Amygdala (tissue), 56 donors: ENCODE measurements at regions not wholly inside any gene's neighbourhood (a gene's known extent, or its start where the extent isn't known, plus 50 kb on each side); places are given as distances from the start of the nearest gene placed in this dataset.
"Not testable (repeated sequence)": the region's sequence is repeated elsewhere in the genome, so short reads cannot be mapped to it uniquely, and the experiment has no call there.

Source experiments
- DNase-seq, 56 donors: peaks; one replicate each; lab custom pipeline; 2025; lab: John Stamatoyannopoulos, UW

DNA sequence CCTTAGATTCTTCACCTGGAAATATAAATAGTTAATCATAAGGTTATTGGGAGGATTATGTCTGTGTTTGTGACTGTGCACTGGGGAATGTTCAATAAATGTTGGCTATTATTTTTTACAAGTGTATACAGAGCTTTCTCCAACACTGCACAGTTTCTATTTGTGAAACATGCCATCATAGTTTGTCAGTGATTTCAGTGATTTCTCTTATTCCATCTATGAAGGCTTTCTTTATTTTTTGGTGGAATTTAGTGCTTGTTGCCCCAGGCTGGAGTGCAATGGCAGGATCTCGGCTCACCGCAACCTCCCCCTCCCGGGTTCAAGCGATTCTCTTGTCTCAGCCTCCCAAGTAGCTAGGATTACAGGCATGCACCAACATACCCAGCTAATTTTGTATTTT, 545.0 kb upstream of the GRM7 start:
- no peak for DNase-seq

DNA sequence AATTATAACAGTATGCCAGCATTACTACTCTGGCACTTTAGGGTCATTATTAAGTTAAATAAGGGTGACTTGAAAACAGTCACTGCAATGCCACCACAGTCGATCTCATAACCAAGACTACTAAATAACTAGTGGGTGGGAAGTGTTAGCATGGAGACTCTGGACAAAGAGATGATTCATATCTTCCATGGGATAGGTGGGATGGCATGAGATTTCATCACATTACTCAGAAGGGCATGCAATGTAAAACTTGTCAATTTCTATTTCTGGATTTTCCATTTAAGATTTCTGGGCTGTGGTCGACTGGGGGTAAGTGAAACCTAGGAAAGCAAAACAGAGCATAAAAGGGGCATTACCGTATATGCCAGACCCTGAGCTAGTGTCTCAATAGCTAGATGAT, 538.9 kb upstream of the GRM7 start:
- DNase-seq = no peak

DNA sequence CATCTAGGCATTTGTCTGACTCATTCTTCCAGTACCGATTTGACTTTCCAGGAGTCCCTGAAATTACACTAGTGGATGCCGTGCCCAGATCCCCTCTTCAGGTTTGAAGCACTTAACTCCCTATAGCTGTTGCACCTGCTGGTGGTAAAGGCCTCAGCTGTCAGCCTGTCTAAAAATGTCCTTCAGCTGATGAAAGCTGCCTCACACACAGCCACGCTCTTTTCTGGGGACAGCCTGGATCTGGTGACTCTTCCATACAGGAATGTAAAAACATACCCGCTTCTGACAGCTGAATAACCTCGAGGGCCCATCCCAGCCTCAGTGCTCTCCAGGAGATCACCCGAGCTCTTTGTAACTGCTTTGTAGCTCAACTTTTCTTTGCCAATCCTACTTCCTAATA, 534.1 kb upstream of the GRM7 start:
- no peak for DNase-seq

DNA sequence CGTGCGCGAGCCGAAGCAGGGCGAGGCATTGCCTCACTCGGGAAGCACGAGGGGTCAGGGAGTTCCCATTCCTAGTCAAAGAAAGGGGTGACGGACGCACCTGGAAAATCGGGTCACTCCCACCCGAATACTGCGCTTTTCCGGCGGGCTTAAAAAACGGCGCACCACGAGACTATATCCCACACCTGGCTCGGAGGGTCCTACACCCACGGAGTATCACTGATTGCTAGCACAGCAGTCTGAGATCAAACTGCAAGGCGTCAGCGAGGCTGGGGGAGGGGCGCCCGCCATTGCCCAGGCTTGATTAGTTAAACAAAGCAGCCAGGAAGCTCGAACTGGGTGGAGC, 520.0 kb upstream of the GRM7 start:
- DNase-seq = not testable (repeated sequence)

DNA sequence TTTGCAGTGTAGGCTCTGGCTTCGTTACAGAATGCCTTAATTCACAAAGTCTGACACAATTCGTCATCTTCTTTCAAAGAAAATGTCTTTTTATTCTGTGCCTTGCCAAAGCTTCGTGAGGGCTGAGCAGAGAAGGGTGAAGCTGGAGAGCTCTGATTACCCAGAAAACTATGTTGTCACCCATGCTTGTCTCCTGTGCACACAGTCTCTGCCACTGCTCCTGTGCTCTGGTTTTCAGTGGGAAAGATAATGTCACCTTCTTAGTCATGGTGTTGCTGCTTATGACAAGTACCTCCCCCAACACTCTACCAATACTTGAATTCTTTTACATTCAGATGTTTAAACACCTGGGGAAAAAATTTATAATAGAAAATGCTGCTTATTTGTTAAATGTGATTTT, 509.2 kb upstream of the GRM7 start:
- no peak for DNase-seq

DNA sequence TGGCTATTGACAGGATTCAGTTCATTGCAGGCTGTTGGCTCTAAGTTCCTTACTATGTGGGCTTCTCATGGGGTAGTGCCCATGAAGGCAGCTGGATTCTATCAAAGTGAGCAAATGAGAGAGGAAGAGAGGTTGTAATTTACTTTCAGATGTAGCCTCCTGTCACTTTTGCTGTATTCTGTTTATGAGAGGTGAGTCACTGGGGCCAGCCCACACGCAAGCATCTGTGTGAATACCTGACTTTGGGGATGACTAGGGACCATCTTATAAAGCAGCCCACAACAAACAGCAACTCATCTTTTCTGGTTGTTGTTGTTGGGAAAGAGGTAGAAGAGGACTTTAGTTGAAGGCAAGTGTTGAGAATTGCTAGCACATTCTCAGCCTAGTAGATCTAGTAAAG, 506.3 kb upstream of the GRM7 start:
- DNase-seq = no peak

DNA sequence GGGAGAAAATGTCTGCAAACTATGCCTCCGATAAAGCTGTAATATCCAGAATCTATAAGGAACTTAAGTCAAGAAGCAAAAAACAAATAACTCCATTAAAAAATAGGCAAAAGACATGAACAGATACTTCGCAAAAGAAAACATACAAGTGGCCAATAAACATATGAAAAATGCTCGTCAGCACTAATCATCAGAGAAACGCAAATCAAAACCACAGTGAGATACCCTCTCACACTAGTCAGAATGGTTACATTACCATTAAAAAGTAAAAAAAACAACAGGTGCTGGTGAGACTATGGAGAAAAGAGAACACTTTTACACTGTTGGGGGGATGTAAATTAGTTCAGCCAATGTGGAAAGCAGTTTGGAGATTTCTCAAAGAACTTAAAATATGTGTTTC, 498.5 kb upstream of the GRM7 start:
- no peak for DNase-seq

DNA sequence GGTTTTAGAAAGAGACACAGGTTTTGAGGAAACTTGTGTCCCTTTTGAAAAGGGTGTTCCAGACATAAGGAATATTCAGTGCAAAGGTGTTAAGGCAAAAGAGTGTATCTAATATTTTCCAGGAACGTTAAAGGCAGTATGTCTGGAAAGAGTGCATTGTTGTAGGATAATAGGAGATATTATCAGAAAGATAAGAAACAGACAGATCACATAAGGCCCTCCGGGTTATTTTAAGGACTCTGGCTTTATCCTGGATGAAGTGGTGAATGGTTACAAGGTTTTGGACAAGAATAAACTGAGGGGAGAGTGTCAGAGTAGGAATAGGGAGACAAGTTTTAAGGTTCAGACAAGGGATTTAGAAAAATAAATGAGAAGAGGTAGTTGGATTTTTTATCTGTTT, 493.7 kb upstream of the GRM7 start:
- DNase-seq = no peak

DNA sequence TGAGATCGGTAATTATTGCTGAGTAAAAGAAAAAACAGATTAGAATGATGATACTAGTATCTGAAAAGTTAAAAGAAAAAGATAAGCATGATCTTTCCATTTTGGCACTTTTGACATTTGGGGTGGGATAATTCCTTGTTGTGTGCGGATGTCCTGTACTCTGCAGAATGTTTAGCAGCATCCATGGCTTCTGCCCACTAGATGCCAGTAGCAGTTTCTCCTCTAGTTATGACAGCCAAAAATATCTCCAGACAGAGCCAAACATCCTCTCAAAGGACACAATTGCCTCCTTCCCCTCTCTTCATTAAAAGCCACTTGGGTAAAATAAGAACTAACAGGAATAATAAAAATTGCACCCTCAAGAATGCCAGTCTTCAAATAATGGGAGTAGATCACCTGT, 468.8 kb upstream of the GRM7 start:
- no peak for DNase-seq

DNA sequence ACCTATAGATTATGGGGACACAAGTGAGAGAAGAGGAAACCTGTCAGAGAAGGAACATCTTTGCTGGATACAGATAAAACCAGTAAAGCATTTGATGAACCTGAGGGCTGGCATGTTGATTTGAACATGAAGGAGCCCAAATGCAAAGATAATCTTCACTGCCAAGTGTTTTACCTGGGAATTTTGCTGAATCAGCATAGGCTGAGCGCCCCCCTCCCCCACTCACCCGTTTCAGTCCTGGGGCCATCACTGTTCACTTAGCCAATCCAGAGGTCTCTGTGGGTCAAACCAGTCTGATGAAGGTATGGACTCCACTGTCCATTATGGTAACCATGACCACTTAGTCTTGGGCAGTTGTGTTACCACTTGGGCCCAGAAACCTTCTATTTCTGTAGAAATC, 466.0 kb upstream of the GRM7 start:
- DNase-seq = no peak

DNA sequence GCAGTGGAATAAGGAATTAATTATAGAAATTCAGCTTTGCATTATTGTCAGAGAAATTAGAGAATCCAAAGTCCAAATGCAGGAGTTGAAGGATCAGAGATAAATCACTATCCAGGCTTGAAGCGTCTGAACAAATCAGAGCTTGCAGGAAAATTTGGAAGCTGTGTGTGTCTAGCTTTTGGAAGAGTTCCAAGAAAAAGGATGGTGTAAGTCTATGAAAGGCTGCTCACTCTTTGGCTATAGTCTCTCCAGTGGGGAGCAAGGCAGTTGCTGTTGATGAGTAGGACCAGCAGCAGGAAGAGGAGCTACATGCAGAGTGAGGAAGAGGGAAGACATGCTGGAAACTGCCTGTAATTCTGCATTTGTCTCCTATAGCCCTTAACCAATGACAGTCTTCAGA, 464.3 kb upstream of the GRM7 start:
- DNase-seq = no peak

DNA sequence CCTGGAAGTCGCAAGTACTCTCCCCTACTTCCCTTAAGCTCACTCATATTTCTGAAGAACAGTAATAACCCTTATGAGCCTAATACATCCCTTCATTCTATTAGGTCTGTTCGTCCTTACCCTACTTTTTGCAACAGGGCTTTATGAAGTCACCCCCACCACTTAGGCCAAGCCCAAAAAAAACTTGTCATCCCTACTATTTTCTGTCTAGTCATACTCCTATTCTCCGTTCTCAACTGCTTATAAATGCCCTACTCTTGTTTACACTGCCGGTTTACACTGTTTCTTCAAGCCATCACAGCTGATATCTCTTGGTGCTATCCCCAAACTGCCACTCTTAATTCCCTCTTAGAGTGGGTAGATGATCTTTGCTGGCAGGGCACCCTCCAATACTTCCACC, 458.2 kb upstream of the GRM7 start:
- not testable (repeated sequence) for DNase-seq

DNA sequence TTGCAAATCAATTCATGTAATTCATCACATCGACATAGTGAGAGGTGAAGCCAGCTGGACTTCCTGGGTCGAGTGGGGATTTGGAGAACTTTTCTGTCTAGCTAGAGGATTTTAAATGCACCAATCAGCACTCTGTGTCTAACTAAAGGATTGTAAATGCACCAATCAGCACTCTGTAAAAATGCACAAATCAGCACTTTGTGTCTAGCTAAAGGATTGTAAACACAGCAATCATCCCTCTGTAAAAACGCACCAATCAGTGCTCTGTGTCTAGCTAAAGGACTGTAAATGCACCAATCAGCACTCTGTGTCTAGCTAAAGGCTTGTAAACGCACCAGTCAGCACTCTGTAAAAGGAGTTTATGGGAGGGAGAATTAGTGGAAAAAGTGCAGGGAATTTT, 454.0 kb upstream of the GRM7 start:
- not testable (repeated sequence) for DNase-seq

DNA sequence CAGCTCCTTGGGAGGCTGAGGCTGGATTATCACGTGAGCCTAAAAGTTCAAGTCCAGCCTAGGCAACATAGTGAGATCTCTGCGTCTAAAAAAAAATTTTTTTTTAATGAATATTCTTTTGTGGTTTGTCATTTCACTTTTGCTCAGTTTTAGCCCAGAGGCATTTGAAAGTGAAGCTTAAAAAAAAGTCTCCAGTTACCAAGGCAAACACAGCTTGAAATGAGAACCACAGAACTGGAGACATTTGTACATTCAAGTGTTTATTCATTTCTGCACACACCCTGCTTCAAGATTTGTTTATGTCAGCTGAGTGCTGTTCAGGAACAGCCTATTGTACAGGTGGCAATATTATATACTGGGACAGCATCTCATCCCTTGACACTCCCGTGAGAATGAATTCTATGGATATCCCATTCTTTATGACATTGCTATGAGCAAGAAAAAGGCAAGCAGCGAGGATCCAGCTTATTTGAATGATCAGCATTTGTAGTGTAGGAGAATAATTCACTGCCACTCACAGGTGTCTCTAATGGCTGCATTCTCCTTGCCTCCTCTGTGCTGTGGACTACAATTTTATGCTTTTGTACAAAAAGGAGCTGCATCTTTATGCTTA, 444.8 kb upstream of the GRM7 start:
- no peak for DNase-seq

DNA sequence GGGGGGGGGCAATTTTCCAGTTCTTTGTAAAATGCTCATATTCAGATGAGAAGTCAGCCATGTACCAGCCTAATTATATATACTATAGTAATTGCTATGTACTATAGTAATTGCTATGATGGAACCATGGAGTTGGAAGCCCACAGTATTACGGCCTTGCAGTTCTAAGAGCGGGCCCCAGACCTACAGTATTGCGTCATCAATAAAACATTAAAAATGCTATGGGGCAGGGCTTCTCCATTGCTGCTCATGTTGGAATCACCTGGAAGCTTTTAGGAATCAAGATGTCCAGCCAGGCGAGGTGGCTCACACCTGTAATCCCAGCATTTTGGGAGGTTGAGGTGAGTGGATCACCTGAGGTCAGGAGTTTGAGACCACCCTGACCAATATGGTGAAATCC, 443.7 kb upstream of the GRM7 start:
- no peak for DNase-seq

DNA sequence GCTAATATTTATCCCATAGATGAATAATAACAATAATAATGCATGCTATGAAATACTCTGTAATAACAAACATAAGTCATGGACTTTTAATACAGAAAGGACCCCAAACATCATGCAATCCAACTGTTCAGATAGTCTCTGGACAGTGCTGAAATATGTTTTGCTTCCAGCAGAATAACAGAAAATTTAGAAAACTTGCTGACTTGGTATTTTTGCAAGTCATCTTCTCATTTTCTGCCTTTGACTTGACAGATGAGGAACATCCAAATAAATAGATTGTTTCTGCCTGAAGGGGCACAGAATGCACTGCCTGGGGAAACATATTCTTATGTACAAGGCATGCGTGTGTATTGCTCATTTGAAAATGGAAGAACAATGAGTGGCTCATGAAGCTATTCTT, 442.4 kb upstream of the GRM7 start:
- DNase-seq = no peak

DNA sequence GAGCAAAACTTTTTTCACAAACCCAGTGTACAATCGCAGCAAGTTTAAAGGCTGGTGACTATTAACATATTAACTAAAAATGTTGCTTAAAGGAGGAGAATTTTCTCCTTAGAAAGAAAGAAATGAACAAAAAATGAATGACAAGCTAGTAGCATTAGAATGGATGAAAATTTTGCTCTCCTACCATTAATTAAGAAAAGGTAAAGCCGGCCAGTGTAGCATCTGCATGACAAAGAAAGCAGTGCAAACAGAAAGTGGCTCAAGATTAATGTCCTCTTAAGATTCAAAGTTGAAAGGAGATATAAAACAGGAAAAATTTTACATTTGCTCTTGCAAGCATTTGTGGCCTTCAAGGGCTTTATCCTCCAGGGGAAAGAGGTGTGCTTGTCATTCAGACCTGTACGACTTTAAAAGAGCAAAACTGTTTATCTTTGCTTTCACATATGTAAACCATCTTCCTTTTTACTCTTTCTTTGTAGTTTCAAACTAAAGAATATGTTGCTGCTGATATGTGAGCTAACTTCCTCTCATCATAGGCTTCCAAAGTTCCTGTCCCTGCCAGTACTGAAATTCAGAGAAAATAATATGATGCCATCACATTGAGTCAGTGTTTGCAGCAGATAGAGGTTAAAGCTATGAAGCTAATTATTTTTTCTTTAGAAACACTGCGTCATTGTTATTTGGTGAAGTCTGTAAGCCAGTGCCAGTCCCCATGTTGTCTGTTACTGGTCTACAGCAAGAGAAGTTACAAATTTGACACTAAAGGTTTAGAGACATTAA, 439.1 kb upstream of the GRM7 start:
- DNase-seq = no peak

DNA sequence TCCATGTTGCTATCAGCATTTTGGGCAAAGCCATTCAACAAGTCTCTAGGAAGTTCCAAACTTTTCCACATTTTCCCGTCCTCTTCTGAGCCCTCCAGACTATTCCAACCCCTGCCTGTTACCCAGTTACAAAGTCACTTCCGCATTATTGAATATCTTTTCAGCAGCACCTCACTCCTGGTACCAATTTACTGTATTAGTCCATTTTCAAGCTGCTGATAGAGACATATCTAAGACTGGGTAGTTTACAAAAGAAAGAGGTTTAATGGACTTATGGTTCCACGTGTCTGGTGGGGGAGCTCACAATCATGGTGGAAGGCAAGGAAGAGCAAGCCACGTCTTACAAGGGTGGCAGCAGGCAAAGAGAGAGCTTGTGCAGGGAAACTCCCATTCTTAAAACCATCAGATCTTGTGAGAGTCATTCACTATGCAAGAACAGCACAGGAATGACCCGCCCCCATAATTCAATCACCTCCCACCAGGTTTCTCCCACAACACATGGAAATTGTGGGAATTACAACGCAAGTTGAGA, 435.6 kb upstream of the GRM7 start:
- no peak for DNase-seq

DNA sequence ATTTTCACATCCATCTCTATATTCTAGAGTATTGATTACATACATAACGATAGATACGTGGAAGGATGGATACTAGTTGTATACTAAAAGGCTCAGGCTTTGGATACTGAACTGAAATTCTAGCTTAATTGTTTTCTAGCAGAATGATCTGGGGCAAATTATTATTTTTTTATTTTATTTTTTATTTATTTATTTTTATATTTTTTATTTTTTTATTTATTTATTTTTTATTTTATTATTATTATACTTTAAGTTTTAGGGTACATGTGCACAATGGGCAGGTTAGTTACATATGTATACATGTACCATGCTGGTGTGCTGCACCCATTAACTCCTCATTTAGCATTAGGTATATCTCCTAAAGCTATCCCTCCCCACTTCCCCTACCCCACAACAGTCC, 432.6 kb upstream of the GRM7 start:
- not testable (repeated sequence) for DNase-seq

DNA sequence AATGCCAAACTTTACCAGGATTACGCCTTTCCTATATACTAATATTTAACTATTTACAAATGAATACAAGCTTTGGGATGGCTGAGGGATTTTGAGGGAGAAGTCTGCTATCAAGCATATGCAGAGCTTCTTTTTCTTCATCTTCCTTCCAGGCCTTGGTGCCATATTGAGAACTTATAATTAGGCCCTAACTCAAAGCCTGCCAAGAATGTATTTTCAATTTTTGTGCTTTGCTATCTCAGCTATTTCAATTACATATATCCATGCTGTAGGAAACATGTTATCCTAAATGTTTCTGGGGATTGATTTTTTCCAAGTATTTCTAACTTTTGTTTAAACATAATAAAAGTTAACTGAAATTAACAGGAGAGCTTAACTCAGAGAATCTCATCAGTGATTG, 425.0 kb upstream of the GRM7 start:
- no peak for DNase-seq

DNA sequence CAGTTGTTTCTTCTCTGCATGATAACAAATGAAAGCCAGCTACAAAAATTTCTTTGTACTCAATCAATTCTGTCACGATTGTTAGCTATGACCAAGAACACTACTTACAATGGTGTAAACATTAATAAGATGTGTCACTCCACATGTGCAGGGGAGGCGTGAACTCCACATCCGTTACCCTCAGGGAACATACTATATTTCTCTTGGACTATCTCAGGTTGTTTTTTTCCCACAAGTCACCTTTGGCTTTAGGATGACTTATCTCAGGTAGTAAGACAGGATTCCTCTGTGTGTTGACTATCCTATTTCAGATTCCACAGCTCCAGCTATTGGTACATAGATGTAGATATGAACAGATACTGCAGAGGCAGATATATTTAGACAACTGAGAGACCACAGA, 423.3 kb upstream of the GRM7 start:
- DNase-seq = no peak

DNA sequence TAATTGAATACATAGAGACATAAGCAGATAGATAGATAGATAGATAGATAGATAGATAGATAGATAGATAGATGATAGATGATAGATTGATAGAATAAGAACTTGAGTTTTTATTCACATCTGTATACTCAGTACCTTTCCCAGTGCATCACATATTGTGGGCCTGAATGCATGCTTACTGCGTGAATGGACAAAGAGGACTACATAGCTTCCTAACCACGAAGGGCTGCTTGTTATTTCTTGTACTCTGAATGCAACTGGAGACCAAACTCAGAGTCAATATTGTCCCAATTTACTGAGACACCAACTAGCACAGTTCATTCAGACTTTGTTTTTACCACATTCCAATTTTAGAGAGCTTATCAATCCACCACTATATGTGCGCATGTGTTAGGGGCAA, 422.9 kb upstream of the GRM7 start:
- DNase-seq = no peak

DNA sequence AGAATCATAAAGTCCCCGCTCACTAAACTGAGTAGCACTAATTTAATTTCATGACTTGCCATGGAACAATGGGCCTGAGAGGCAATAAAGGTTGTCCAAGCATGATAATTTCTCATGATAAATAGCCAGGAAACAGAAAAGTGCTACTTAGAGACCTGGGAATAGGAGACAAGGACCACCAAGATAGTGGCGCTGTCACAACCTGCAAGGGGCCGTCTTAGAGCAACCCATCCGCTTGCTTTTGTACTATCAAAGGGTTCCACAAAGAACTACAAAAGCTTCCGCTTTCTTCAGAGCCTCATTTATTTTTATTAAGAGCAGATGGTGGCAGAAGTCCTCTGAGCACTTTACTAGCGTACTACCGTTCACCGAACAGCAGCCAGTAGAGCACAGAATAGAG, 421.7 kb upstream of the GRM7 start:
- DNase-seq = no peak
